CD4-positive, alpha-beta memory T cell (primary cell): ENCODE measurements at regions not wholly inside any gene's neighbourhood (a gene's known extent, or its start where the extent isn't known, plus 50 kb on each side); places are given as distances from the start of the nearest gene placed in this dataset.
"Not testable (repeated sequence)": the region's sequence is repeated elsewhere in the genome, so short reads cannot be mapped to it uniquely, and the experiment has no call there.

Experiments used
- CTCF ChIA-PET: fragments of 350-600 bp; sonication (Branson Sonifier 250); formaldehyde crosslinking; loops from one replicate; lab custom pipeline; 2021; ENCODE audit warnings: inconsistent platforms; ENCODE audit not compliant: partially characterized antibody; lab: Charles Lee
- POLR2A ChIA-PET: fragments of 350-600 bp; sonication (Branson Sonifier 250); formaldehyde crosslinking; loops from one replicate; lab custom pipeline; 2021; ENCODE audit not compliant: partially characterized antibody; lab: Charles Lee
- DNase-seq, 5 donors: peaks; one replicate each; pipeline versions ENCODE4 v3.0.0 to v3.0.0-alpha.2; 2020 to 2022; ENCODE audit warnings: mixed read lengths in 1 of 5
- H3K27ac ChIP-seq: one replicate; pipeline ENCODE4 v1.7.0; 2013; ENCODE audit warnings: low read depth, low read length
- H3K27me3 ChIP-seq: 2 replicates; pipeline ENCODE4 v1.7.0; 2013; ENCODE audit warnings: mild to moderate bottlenecking, low read length, moderate library complexity; ENCODE audit not compliant: insufficient read depth
- H3K36me3 ChIP-seq: 2 replicates; pipeline ENCODE4 v1.7.0; 2013; ENCODE audit warnings: mild to moderate bottlenecking, low read length, moderate library complexity; ENCODE audit not compliant: insufficient read depth
- H3K4me1 ChIP-seq: 2 replicates; pipeline ENCODE4 v1.7.0; 2013; ENCODE audit warnings: mild to moderate bottlenecking, low read length, moderate library complexity; ENCODE audit not compliant: insufficient read depth
- H3K4me3 ChIP-seq, 2 donors: one replicate each; pipeline ENCODE4 v1.7.0; 2013; ENCODE audit warnings: low read length in 2 of 2, mild to moderate bottlenecking in 1 of 2
- H3K9me3 ChIP-seq, 2 donors: one replicate each; pipeline ENCODE4 v1.7.0; 2013; ENCODE audit warnings: low read length in 2 of 2, control low read depth in 1 of 2; ENCODE audit not compliant: control insufficient read depth in 1 of 2
- H3K27ac Mint-ChIP-seq, 7 donors: one replicate each; pipeline ENCODE4 v1.8.0; 2020 to 2021; ENCODE audit warnings: mixed read lengths in 7 of 7, mild to moderate bottlenecking in 6 of 7, inconsistent platforms in 3 of 7, moderate library complexity in 3 of 7
- H3K27me3 Mint-ChIP-seq, 2 donors: one replicate each; pipeline ENCODE4 v1.8.0; 2020 to 2021; ENCODE audit warnings: mixed read lengths in 2 of 2
- H3K36me3 Mint-ChIP-seq, 2 donors: one replicate each; pipeline ENCODE4 v1.8.0; 2020 to 2021; ENCODE audit warnings: mixed read lengths in 2 of 2, inconsistent platforms in 1 of 2, mild to moderate bottlenecking in 1 of 2
- H3K4me1 Mint-ChIP-seq, 4 donors: one replicate each; pipeline ENCODE4 v1.8.0; 2020 to 2021; ENCODE audit warnings: mixed read lengths in 4 of 4, mild to moderate bottlenecking in 1 of 4
- H3K4me3 Mint-ChIP-seq, 8 donors: one replicate each; pipeline ENCODE4 v1.8.0; 2020 to 2021; ENCODE audit warnings: mixed read lengths in 8 of 8, mild to moderate bottlenecking in 7 of 8, moderate library complexity in 6 of 8, inconsistent platforms in 3 of 8
- H3K9me3 Mint-ChIP-seq, 8 donors: one replicate each; pipeline ENCODE4 v1.8.0; 2020 to 2021; ENCODE audit warnings: mixed read lengths in 8 of 8, mild to moderate bottlenecking in 5 of 8, inconsistent platforms in 3 of 8, moderate library complexity in 1 of 8
- intact Hi-C: fragments of 100-400 bp; cut with micrococcal nuclease; formaldehyde crosslinking; loops from one replicate; pipeline ENCODE4 v1.15.1; 2023

DNA sequence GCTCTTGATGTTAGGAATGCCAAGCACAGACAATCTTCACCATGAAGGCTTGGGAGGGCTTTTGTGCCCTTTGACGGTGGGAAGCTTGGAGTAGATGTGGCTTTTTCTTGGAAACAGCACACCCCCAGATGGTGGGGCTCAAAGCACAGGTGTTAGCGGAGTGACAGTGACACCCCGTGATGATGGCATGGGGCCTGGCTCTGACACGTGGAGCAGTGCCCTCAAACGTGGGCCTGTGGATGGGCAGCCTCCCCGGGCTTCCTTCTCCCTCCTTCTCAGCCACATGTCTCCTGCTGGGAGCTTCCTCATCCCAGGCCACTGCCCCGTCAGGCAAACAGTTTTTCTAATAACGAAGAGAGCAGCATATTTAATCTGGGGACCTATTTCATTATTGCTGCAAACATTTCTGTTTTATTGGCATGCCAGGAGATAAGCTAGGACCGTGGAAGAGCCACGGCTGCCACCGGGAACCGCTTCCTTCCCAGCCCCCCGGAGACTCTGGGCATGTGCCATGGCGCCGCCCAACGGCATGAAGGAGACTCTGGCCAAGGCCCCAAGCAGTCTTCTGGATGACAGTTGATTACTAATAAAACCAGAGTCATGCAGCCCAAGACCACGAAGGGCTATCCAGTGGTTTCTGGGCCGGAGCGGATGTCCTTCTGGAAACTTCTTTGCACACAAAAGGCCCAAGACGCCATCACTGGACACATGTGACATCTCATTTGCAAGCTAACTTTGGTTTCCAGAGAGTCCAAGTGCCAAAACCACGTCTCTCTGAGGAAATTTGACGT, 280.3 kb upstream of the FOXF1 start:
- no peak overlapping the region for H3K4me3 ChIP-seq
- peaks cover 0 to 4% (median 0%) of the 10 kb centered on the region in 4 donors for H3K4me1 Mint-ChIP-seq
- peaks cover 0 to 6% (median 0%) of the 10 kb centered on the region in 8 donors for H3K9me3 Mint-ChIP-seq
- H3K4me1 ChIP-seq, result no peaks in the 10 kb centered on the region
- H3K9me3 ChIP-seq, result no peaks in the 10 kb centered on the region
- H3K4me3 Mint-ChIP-seq, result no peak overlapping the region
- no peaks in the 10 kb centered on the region for H3K36me3 Mint-ChIP-seq
- H3K27ac ChIP-seq, result no peak overlapping the region
- ChIA-PET CTCF (no interaction called here), POLR2A (no interaction called here)
- peaks cover 4% of the 10 kb centered on the region in 2 donors for H3K27me3 Mint-ChIP-seq
- no peak for DNase-seq
- no peak overlapping the region for H3K27ac Mint-ChIP-seq
- intact Hi-C loops, result no loop called here
- H3K36me3 ChIP-seq, result no peaks in the 10 kb centered on the region
- no peaks in the 10 kb centered on the region for H3K27me3 ChIP-seq

DNA sequence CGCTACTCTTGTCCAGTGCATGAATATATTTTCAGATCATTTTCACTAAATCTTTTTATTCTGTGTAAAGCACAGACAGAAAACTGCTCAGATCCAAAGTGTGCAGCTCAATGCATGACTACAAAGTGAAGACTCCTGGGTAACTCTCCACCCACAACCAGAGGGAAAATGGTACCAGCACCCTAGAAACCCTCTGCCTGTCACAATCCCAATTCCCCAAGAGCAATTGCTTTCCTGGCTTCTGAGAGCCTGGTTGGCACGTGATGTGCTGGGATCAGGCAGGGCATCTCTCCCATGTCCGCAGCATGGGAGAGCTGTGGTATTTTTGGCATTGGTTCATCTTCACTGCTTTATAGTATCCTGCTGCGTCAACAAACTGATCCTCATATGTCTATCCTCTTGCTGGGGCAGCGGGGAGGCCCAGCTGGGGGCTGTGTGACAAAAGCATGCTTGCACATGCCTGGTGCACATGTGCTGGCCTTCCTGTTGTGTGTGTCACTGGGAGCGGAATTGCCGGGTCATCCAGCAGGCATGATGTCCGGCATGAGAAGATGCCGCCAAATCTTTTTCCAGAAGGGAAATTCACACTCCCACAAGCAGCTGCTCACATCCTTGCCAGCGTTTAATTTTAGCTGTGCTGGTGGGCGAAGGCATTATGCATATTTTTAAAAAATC, 278.9 kb upstream of the FOXF1 start:
- Histone ChIP-seq H3K4me1 (no peaks in the 10 kb centered on the region), H3K4me3 (no peak overlapping the region), H3K27me3 (no peaks in the 10 kb centered on the region), H3K9me3 (no peaks in the 10 kb centered on the region), H3K27ac (no peak overlapping the region), H3K36me3 (no peaks in the 10 kb centered on the region)
- intact Hi-C loops, result no loop called here
- H3K27ac Mint-ChIP-seq, result no peak overlapping the region
- H3K9me3 Mint-ChIP-seq, result peaks cover 0 to 6% (median 0%) of the 10 kb centered on the region in 8 donors
- peaks cover 0 to 4% (median 0%) of the 10 kb centered on the region in 4 donors for H3K4me1 Mint-ChIP-seq
- ChIA-PET POLR2A (no interaction called here), CTCF (no interaction called here)
- H3K4me3 Mint-ChIP-seq, result no peak overlapping the region
- peaks cover 4% of the 10 kb centered on the region in 2 donors for H3K27me3 Mint-ChIP-seq
- H3K36me3 Mint-ChIP-seq, result no peaks in the 10 kb centered on the region
- DNase-seq, result no peak

DNA sequence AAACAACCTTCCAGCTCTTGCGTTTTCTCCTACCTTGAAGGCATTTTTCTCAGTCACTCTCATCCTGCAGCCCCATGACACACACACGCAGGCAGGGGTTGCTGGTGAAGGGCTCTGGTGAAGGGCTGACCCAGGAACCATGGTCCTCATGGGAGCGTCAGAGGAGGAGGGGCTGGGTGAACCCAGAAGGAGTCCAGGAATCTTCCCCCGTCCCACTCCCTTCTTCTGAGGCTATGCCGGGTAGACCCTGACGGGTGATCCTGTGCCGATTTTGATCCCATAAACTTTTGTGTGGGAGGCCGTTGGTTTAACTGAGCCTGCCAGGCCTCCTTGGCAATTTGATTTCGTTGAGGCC, 278.4 kb upstream of the FOXF1 start:
- intact Hi-C loops, result no loop called here
- Histone ChIP-seq H3K4me1 (no peaks in the 10 kb centered on the region), H3K36me3 (no peaks in the 10 kb centered on the region), H3K9me3 (no peaks in the 10 kb centered on the region), H3K27ac (no peak overlapping the region), H3K27me3 (no peaks in the 10 kb centered on the region), H3K4me3 (no peak overlapping the region)
- Mint-ChIP-seq H3K36me3 (no peaks in the 10 kb centered on the region), H3K27me3 (peaks cover 4% of the 10 kb centered on the region in 2 donors), H3K27ac (no peak overlapping the region), H3K9me3 (peaks cover 0 to 6% (median 0%) of the 10 kb centered on the region in 8 donors), H3K4me1 (peaks cover 0 to 4% (median 0%) of the 10 kb centered on the region in 4 donors), H3K4me3 (no peak overlapping the region)
- no peak for DNase-seq
- ChIA-PET POLR2A (no interaction called here), CTCF (no interaction called here)

DNA sequence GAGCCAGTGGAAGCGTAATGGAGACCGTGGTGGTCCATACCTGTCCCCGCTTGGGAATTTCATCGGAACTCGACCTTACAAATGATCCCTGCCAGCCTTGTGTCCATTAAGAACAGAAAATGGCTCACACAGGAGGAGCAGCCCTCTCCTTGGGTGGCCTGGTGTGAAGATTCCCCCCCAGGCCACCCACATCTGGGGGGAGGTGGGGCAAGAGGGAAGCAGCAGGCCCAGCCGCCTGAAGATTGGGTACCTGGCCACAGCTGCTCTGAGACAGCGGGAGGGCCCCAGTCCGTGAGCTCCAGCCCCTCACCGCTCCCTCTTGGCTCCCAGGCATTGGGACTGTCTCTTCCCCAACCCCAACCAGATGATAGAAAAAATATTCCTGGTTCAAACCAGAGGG, 277.8 kb upstream of the FOXF1 start:
- peaks cover 0 to 6% (median 0%) of the 10 kb centered on the region in 8 donors for H3K9me3 Mint-ChIP-seq
- Histone ChIP-seq H3K36me3 (no peaks in the 10 kb centered on the region), H3K4me1 (no peaks in the 10 kb centered on the region), H3K4me3 (no peak overlapping the region), H3K9me3 (no peaks in the 10 kb centered on the region), H3K27me3 (no peaks in the 10 kb centered on the region), H3K27ac (no peak overlapping the region)
- H3K27ac Mint-ChIP-seq, result no peak overlapping the region
- no peak overlapping the region for H3K4me3 Mint-ChIP-seq
- ChIA-PET CTCF (no interaction called here), POLR2A (no interaction called here)
- no peak for DNase-seq
- H3K4me1 Mint-ChIP-seq, result peaks cover 0 to 4% (median 0%) of the 10 kb centered on the region in 4 donors
- no peaks in the 10 kb centered on the region for H3K36me3 Mint-ChIP-seq
- peaks cover 3 to 4% of the 10 kb centered on the region in 2 donors for H3K27me3 Mint-ChIP-seq
- intact Hi-C loops, result no loop called here

DNA sequence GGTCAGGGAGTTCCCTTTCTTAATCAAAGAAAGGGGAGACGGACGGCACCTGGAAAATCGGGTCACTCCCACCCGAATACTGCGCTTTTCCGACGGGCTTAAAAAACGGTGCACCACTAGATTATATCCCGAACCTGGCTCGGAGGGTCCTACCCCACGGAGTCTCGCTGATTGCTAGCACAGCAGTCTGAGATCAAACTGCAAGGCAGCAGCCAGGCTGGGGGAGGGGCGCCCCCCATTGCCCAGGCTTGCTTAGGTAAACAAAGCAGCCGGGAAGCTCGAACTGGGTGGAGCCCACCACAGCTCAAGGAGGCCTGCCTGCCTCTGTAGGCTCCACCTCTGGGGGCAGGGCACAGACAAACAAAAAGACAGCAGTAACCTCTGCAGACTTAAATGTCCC, 276.8 kb upstream of the FOXF1 start:
- intact Hi-C loops, CTCF ChIA-PET, H3K27me3 Mint-ChIP-seq, DNase-seq, H3K36me3 ChIP-seq, H3K27ac Mint-ChIP-seq, H3K27ac ChIP-seq, H3K36me3 Mint-ChIP-seq, H3K27me3 ChIP-seq, H3K4me3 ChIP-seq, H3K9me3 Mint-ChIP-seq, H3K4me3 Mint-ChIP-seq, POLR2A ChIA-PET, H3K4me1 ChIP-seq, H3K4me1 Mint-ChIP-seq, H3K9me3 ChIP-seq: not testable (repeated sequence)

DNA sequence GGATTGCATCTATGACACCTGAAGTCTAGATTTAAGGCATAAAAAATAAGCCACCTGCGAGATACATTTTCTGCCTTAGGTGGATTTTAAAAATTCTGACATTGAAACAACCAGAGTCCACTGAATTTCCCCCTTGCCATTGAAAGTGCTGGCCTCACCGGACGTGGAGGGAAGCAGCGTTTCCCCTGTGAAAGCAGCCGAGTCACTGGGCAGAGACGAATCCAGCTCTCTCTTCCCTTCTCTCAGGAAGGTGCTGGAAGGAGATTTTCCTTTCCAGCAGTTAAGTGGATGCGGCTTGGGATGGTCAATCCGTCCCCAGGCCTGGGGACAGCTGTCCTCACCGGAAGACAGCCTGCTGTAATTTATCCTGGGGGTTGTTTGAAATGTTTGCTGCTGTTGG, 270.9 kb upstream of the FOXF1 start:
- no peak overlapping the region for H3K4me3 ChIP-seq
- intact Hi-C loops, result no loop called here
- no peaks in the 10 kb centered on the region for H3K9me3 ChIP-seq
- Mint-ChIP-seq H3K27ac (no peak overlapping the region), H3K27me3 (peaks cover 17 to 18% of the 10 kb centered on the region in 2 donors), H3K4me3 (no peak overlapping the region), H3K36me3 (no peaks in the 10 kb centered on the region), H3K9me3 (no peaks in the 10 kb centered on the region), H3K4me1 (no peaks in the 10 kb centered on the region)
- no peaks in the 10 kb centered on the region for H3K4me1 ChIP-seq
- no peak for DNase-seq
- H3K36me3 ChIP-seq, result no peaks in the 10 kb centered on the region
- no peak overlapping the region for H3K27ac ChIP-seq
- no peaks in the 10 kb centered on the region for H3K27me3 ChIP-seq
- ChIA-PET POLR2A (no interaction called here), CTCF (no interaction called here)

DNA sequence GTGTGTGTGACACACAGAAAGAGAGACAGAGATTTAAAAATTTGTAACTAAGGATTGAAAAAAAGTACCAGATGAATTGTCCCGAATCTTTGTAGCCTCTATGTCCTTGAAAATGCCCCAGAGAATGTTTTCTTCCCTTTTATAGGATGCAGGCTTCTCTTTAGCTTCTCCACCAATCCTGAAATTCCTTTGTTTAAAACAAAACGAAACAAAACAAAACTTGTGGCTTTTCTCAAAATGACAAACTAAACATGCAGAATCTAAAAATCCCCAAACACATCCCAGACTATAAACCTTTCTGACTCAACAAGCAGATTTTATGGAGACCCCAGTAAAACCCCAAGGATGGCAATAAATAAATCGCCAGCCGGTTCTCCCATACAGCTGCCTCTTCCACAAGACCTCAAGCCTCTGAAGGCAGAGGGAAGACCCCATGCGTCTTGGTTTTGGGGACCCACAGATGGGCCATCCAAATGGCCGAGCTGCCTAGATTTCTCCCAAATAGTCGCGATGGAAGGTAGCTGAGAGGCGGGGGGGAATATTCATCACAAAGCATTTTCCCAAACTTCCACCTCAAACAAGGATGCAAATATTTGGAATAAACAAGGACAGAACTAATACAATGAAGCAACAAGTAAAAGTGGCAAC, 269.5 kb upstream of the FOXF1 start:
- no peaks in the 10 kb centered on the region for H3K36me3 Mint-ChIP-seq
- no peaks in the 10 kb centered on the region for H3K4me1 ChIP-seq
- no peak for DNase-seq
- no peaks in the 10 kb centered on the region for H3K27me3 ChIP-seq
- CTCF ChIA-PET, result no interaction called here
- no peaks in the 10 kb centered on the region for H3K9me3 Mint-ChIP-seq
- no peaks in the 10 kb centered on the region for H3K4me1 Mint-ChIP-seq
- peaks cover 17 to 18% of the 10 kb centered on the region in 2 donors for H3K27me3 Mint-ChIP-seq
- no peaks in the 10 kb centered on the region for H3K36me3 ChIP-seq
- intact Hi-C loops, result no loop called here
- no peak overlapping the region for H3K27ac ChIP-seq
- no peak overlapping the region for H3K4me3 Mint-ChIP-seq
- no peaks in the 10 kb centered on the region for H3K9me3 ChIP-seq
- H3K27ac Mint-ChIP-seq, result no peak overlapping the region
- POLR2A ChIA-PET, result no interaction called here
- no peak overlapping the region for H3K4me3 ChIP-seq
